SK-N-SH treated with all-trans-retinoic acid at 6 μM for 48 hours (cell line): ENCODE measurements at regions not wholly inside any gene's neighbourhood (a gene's known extent, or its start where the extent isn't known, plus 50 kb on each side); places are given as distances from the start of the nearest gene placed in this dataset.

ENCODE experiments used
- BACH2 ChIP-seq: fragments of 250-450 bp; sonication (Bioruptor Pico); IDR thresholded peaks from 2 replicates; pipeline ENCODE4 v1.9.0; 2021; ENCODE audit warnings: mild to moderate bottlenecking, borderline replicate concordance
- ESRRG ChIP-seq: fragments of 250-450 bp; sonication (Bioruptor Pico); IDR thresholded peaks from 2 replicates; pipeline ENCODE4 v1.6.1; 2021; ENCODE audit warnings: mild to moderate bottlenecking
- RARB ChIP-seq: fragments of 250-450 bp; sonication (Bioruptor Pico); IDR thresholded peaks from 2 replicates; pipeline ENCODE4 v1.8.0; 2021; ENCODE audit warnings: mild to moderate bottlenecking, moderate library complexity
- TOX ChIP-seq: fragments of 250-450 bp; sonication (Bioruptor Pico); IDR thresholded peaks from 2 replicates; pipeline ENCODE4 v1.8.0; 2021; ENCODE audit warnings: mild to moderate bottlenecking, moderate library complexity, borderline replicate concordance
- ZFP3 ChIP-seq: fragments of 250-450 bp; sonication (Bioruptor Pico); IDR thresholded peaks from 2 replicates; pipeline ENCODE4 v1.5.0; 2020; ENCODE audit warnings: mild to moderate bottlenecking, moderate library complexity
- ZNF565 ChIP-seq: fragments of 450-650 bp; formaldehyde crosslinking; conservative IDR thresholded peaks from 2 replicates; pipeline ENCODE4 v1.5.0; 2020; ENCODE audit warnings: low read depth, mild to moderate bottlenecking, moderate library complexity
- TF ChIP-seq, protein P1 (sequence below): fragments of 250-450 bp; sonication (Bioruptor Pico); IDR thresholded peaks from 2 replicates; pipeline ENCODE4 v1.5.1; 2020; ENCODE audit warnings: low read depth, mild to moderate bottlenecking, moderate library complexity

DNA sequence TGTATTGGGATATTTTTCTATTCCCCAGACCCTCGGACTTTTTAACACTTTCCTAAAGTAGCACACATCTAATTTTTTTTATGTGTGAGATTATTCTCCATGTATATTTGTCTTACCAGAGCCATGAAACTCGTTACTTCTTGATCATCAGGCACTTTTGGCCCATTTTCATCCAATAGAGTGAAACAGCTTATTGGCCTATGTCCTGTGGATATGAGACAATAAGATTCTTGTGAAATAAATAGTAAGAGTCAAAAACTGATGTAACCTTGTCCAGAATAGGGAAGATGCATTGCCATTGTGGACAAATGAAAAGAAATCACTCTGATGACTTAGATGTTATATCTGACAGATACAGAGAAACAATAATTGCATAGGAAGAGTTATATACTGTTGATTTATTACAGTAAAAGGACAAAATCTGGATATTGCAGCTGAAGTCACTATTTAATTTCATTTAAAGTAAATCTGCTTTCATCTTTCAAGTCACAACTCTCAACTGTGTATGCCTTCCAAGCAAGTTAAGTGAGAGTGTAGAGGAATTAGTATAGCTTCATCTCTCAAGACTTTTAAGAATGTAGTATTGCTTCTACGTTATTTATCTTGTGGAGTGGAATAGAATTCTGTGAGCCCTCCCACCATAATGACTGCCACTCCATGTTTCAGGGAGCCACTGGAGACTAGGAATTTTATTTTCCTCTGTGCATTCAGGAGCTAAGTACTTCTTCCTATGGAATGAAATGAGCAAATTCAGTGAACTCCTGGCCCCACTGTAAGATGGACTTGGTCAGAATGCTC, 86.9 kb downstream of the ADAMTS1 start:
- TF ChIP-seq TOX (no peak), ZFP3 (CRISPR knock-in tag) (no peak), ESRRG (CRISPR knock-in tag) (no peak), BACH2 (no peak), ZNF565 (CRISPR knock-in tag) (no peak), RARB (CRISPR knock-in tag) (no peak)
- TF ChIP-seq, protein P1, sequence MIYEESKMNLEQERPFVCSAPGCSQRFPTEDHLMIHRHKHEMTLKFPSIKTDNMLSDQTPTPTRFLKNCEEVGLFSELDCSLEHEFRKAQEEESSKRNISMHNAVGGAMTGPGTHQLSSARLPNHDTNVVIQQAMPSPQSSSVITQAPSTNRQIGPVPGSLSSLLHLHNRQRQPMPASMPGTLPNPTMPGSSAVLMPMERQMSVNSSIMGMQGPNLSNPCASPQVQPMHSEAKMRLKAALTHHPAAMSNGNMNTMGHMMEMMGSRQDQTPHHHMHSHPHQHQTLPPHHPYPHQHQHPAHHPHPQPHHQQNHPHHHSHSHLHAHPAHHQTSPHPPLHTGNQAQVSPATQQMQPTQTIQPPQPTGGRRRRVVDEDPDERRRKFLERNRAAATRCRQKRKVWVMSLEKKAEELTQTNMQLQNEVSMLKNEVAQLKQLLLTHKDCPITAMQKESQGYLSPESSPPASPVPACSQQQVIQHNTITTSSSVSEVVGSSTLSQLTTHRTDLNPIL (CRISPR knock-in tag), result no peak
